ENCODE measurements at regions not wholly inside any gene's neighbourhood (a gene's known extent, or its start where the extent isn't known, plus 50 kb on each side); places are given as distances from the start of the nearest gene placed in this dataset.
"Not testable (repeated sequence)": the region's sequence is repeated elsewhere in the genome, so short reads cannot be mapped to it uniquely, and the experiment has no call there.

GRCh38 chr2:175418224-175418835 lies 236.8 kb upstream of the ATP5MC3 start:
- no peak for DNase-seq (ENCODE audit: low spot score)

- peak; percentile 68 for DNase-seq (ENCODE audit: low spot score)
Observed at GRCh38 chr2:175414882-175415487, 233.5 kb upstream of the ATP5MC3 start.

GRCh38 chr2:175414191-175414881 lies 232.8 kb upstream of the ATP5MC3 start:
- no peak for DNase-seq (ENCODE audit: low spot score)

- DNase-seq (ENCODE audit: low spot score), result not testable (repeated sequence)
Observed at GRCh38 chr2:175410941-175411340, 229.4 kb upstream of the ATP5MC3 start.

- no peak for DNase-seq (ENCODE audit: low spot score)
Observed at GRCh38 chr2:175404839-175405238, 223.3 kb upstream of the ATP5MC3 start.

- DNase-seq (ENCODE audit: low spot score), result no peak
Observed at GRCh38 chr2:175403599-175404221, 222.2 kb upstream of the ATP5MC3 start.

GRCh38 chr2:175402571-175402970 lies 221.1 kb upstream of the ATP5MC3 start:
- DNase-seq (ENCODE audit: low spot score), result no peak

- DNase-seq (ENCODE audit: low spot score), result no peak
Observed at GRCh38 chr2:175401956-175402469, 220.5 kb upstream of the ATP5MC3 start.

- DNase-seq (ENCODE audit: low spot score), result no peak
Observed at GRCh38 chr2:175400975-175401374, 219.5 kb upstream of the ATP5MC3 start.

GRCh38 chr2:175399326-175399725 lies 217.8 kb upstream of the ATP5MC3 start:
- no peak for DNase-seq (ENCODE audit: low spot score)

GRCh38 chr2:175398848-175399247 lies 217.3 kb upstream of the ATP5MC3 start:
- DNase-seq (ENCODE audit: low spot score), result no peak

GRCh38 chr2:175396696-175397095 lies 215.2 kb upstream of the ATP5MC3 start:
- peak; percentile 6 for DNase-seq (ENCODE audit: low spot score)

- no peak for DNase-seq (ENCODE audit: low spot score)
Observed at GRCh38 chr2:175393851-175394250, 212.3 kb upstream of the ATP5MC3 start.

- DNase-seq (ENCODE audit: low spot score), result peak; percentile 5
Observed at GRCh38 chr2:175383286-175383685, 201.8 kb upstream of the ATP5MC3 start.

- no peak for DNase-seq (ENCODE audit: low spot score)
Observed at GRCh38 chr2:175373729-175374128, 192.2 kb upstream of the ATP5MC3 start.

GRCh38 chr2:175372704-175373701 lies 191.5 kb upstream of the ATP5MC3 start:
- peak; percentile 5 for DNase-seq (ENCODE audit: low spot score)

- no peak for DNase-seq (ENCODE audit: low spot score)
Observed at GRCh38 chr2:175371378-175371777, 189.9 kb upstream of the ATP5MC3 start.

- DNase-seq (ENCODE audit: low spot score), result peak; percentile 64
Observed at GRCh38 chr2:175366815-175367214, 185.3 kb upstream of the ATP5MC3 start.

- DNase-seq (ENCODE audit: low spot score), result no peak
Observed at GRCh38 chr2:175363699-175364098, 182.2 kb upstream of the ATP5MC3 start.

- DNase-seq (ENCODE audit: low spot score), result no peak
Observed at GRCh38 chr2:175362331-175362730, 180.8 kb upstream of the ATP5MC3 start.

- DNase-seq (ENCODE audit: low spot score), result no peak
Observed at GRCh38 chr2:175359710-175360109, 178.2 kb upstream of the ATP5MC3 start.
